B cell (primary cell): ENCODE measurements at regions not wholly inside any gene's neighbourhood (a gene's known extent, or its start where the extent isn't known, plus 50 kb on each side); places are given as distances from the start of the nearest gene placed in this dataset.

Experiments
- ATAC-seq: fragments of 200-7000 bp; cut with Tn5 transposase; one replicate; pipeline ENCODE4 v1.10.0; 2021; ENCODE audit warnings: low read depth, mild to moderate bottlenecking, moderate number of reproducible peaks, moderate library complexity
- CTCF ChIA-PET: fragments of 350-600 bp; sonication (Branson Sonifier 250); formaldehyde crosslinking; loops from one replicate; lab custom pipeline; 2021; ENCODE audit warnings: antibody characterized with exemption, inconsistent platforms; lab: Charles Lee
- POLR2A ChIA-PET: fragments of 350-600 bp; sonication (Branson Sonifier 250); formaldehyde crosslinking; loops from one replicate; lab custom pipeline; 2021; ENCODE audit warnings: antibody characterized with exemption; lab: Charles Lee
- DNase-seq: peaks from one replicate; pipeline ENCODE4 v3.0.0; 2013
- H2AFZ ChIP-seq: 2 replicates; pipeline ENCODE4 v1.6.1; 2012; ENCODE audit warnings: mild to moderate bottlenecking, low read depth, low read length; ENCODE audit not compliant: insufficient read depth, poor library complexity, severe bottlenecking
- H3K27ac ChIP-seq, 2 donors: 1 replicate in 1 of 2; 2 replicates in 1 of 2; pipeline ENCODE4 v1.5.1; 2012 to 2013; ENCODE audit warnings: low read length in 2 of 2, mild to moderate bottlenecking in 2 of 2, moderate library complexity in 1 of 2
- H3K27me3 ChIP-seq, 4 experiments: fragments of 200-600 bp in 1 of 4; sonication (generic) in 1 of 4; replicated peaks in 1 of 4; 1 replicate in 2 of 4; 2 replicates in 2 of 4; pipeline versions ENCODE4 v1.6.1 to v1.7.0; 2013 to 2016; ENCODE audit warnings: low read length in 3 of 4, mild to moderate bottlenecking in 2 of 4, mixed read lengths in 1 of 4, moderate library complexity in 1 of 4; ENCODE audit not compliant: insufficient read depth in 4 of 4, control insufficient read depth in 3 of 4; ENCODE audit errors: control extremely low read depth in 1 of 4
- H3K36me3 ChIP-seq, 2 experiments: replicated peaks in 1 of 2; 1 replicate in 1 of 2; 2 replicates in 1 of 2; pipeline versions ENCODE4 v1.6.1 to v1.7.1; 2013; ENCODE audit warnings: low read length in 1 of 2; ENCODE audit not compliant: insufficient read depth in 2 of 2, control insufficient read depth in 1 of 2; ENCODE audit errors: control extremely low read depth in 1 of 2, extremely low read depth in 1 of 2
- H3K4me1 ChIP-seq, 2 donors: fragments of 200-600 bp in 1 of 2; sonication (generic) in 1 of 2; 1 replicate in 1 of 2; 2 replicates in 1 of 2; pipeline versions ENCODE4 v1.5.1 to v1.6.1; 2013 to 2017; ENCODE audit warnings: low read length in 2 of 2; ENCODE audit not compliant: control insufficient read depth in 2 of 2, insufficient read depth in 2 of 2
- H3K4me2 ChIP-seq: replicated peaks from 2 replicates; pipeline ENCODE3; 2012; ENCODE audit warnings: mild to moderate bottlenecking, low read depth, low read length; ENCODE audit not compliant: poor library complexity, severe bottlenecking
- H3K4me3 ChIP-seq, 5 experiments: fragments of 200-600 bp in 1 of 5; sonication (generic) in 1 of 5; 1 replicate in 3 of 5; 2 replicates in 2 of 5; pipeline versions ENCODE4 v1.5.1 to v1.7.0; 2011 to 2016; ENCODE audit warnings: low read length in 4 of 5, mild to moderate bottlenecking in 4 of 5, low read depth in 2 of 5, control low read depth in 1 of 5, moderate library complexity in 1 of 5; ENCODE audit not compliant: insufficient read depth in 1 of 5; ENCODE audit errors: control extremely low read depth in 1 of 5, extremely low read depth in 1 of 5
- H3K79me2 ChIP-seq: fragments of 200-600 bp; sonication (generic); one replicate; pipeline ENCODE4 v1.6.0; 2016; ENCODE audit warnings: low read length; ENCODE audit not compliant: control insufficient read depth, insufficient read depth
- H3K9ac ChIP-seq: fragments of 200-600 bp; sonication (generic); 2 replicates; pipeline ENCODE4 v1.6.1; 2017; ENCODE audit warnings: mild to moderate bottlenecking, low read length, moderate library complexity
- H3K9me3 ChIP-seq, 3 donors: one replicate each; pipeline versions ENCODE4 v1.6.1 to v1.7.1; 2013; ENCODE audit warnings: low read length in 2 of 3; ENCODE audit not compliant: control insufficient read depth in 2 of 3, insufficient read depth in 1 of 3; ENCODE audit errors: control extremely low read depth in 1 of 3
- H4K20me1 ChIP-seq: 2 replicates; pipeline ENCODE4 v1.6.0; 2012; ENCODE audit warnings: mild to moderate bottlenecking, low read length; ENCODE audit not compliant: insufficient read depth, control insufficient read depth, poor library complexity, severe bottlenecking
- H3K27ac Mint-ChIP-seq: one replicate; pipeline ENCODE4 v1.8.0; 2021; ENCODE audit warnings: mixed read lengths
- H3K27me3 Mint-ChIP-seq: one replicate; pipeline ENCODE4 v1.8.0; 2021; ENCODE audit warnings: mixed read lengths
- H3K4me1 Mint-ChIP-seq: one replicate; pipeline ENCODE4 v1.8.0; 2021; ENCODE audit warnings: mixed read lengths
- H3K4me3 Mint-ChIP-seq: one replicate; pipeline ENCODE4 v1.8.0; 2021; ENCODE audit warnings: mixed read lengths
- H3K9me3 Mint-ChIP-seq: one replicate; pipeline ENCODE4 v1.8.0; 2022; ENCODE audit warnings: mixed read lengths; ENCODE audit not compliant: insufficient read depth
- EZH2 ChIP-seq: IDR thresholded peaks from 2 replicates; pipeline ENCODE4 v1.6.1; 2012; ENCODE audit warnings: borderline replicate concordance, low read depth, mild to moderate bottlenecking, moderate library complexity, low read length; ENCODE audit not compliant: insufficient read depth, poor library complexity, severe bottlenecking
- WGBS: methylation state at CpG from one replicate; pipeline ENCODE4 v1.1.5; 2013; ENCODE audit warnings: missing lambda C conversion rate; ENCODE audit not compliant: insufficient coverage; 5-methylcytosine and 5-hydroxymethylcytosine counted together
- intact Hi-C: fragments of 100-400 bp; cut with micrococcal nuclease; formaldehyde crosslinking; loops from one replicate; pipeline ENCODE4 v1.10.0; 2022
- TF ChIP-seq, protein P1 (sequence below): fragments of 200-600 bp; IDR thresholded peaks from one replicate; pipeline ENCODE4 v1.8.0; 2022; ENCODE audit warnings: antibody characterized with exemption, mild to moderate bottlenecking

DNA sequence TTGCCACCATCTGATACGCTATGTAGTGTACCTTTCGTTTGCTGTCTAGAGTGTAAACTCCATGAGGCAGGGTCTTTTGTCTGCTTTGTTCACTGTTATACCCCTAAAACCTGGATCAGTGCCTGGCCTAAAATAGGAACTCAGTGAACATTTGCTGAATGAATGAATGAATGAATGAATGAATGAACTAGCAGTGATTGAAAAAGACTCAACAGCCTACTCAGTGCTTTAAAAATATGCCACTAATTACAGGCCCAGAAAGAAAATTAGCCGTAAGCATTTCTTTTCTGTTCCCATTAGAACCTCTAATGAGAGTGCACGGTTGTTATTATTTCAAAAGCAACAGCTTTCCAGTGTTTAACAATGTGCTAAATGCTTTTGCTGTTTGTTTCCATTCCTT lies 69.3 kb upstream of the SYT6 start:
- ChIA-PET CTCF (no interaction called here), POLR2A (no interaction called here)
- H3K9ac ChIP-seq, result no peak overlapping the region
- H3K4me3 Mint-ChIP-seq, result no peak overlapping the region
- peaks cover 2% of the 10 kb centered on the region for H3K4me1 Mint-ChIP-seq
- 100% methylated on average over 2 of the region's 4 CpGs for WGBS
- no peaks in the 10 kb centered on the region for H3K9me3 ChIP-seq
- H3K27me3 Mint-ChIP-seq, result peaks cover 14% of the 10 kb centered on the region
- TF ChIP-seq, protein P1, sequence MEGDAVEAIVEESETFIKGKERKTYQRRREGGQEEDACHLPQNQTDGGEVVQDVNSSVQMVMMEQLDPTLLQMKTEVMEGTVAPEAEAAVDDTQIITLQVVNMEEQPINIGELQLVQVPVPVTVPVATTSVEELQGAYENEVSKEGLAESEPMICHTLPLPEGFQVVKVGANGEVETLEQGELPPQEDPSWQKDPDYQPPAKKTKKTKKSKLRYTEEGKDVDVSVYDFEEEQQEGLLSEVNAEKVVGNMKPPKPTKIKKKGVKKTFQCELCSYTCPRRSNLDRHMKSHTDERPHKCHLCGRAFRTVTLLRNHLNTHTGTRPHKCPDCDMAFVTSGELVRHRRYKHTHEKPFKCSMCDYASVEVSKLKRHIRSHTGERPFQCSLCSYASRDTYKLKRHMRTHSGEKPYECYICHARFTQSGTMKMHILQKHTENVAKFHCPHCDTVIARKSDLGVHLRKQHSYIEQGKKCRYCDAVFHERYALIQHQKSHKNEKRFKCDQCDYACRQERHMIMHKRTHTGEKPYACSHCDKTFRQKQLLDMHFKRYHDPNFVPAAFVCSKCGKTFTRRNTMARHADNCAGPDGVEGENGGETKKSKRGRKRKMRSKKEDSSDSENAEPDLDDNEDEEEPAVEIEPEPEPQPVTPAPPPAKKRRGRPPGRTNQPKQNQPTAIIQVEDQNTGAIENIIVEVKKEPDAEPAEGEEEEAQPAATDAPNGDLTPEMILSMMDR, result no peak
- no peak for TF ChIP-seq EZH2
- ATAC-seq (no peak), DNase-seq (no peak)
- no peaks in the 10 kb centered on the region for H3K9me3 Mint-ChIP-seq
- H3K27ac ChIP-seq, result no peak overlapping the region
- H4K20me1 ChIP-seq, result no peaks in the 10 kb centered on the region
- no peak overlapping the region for H3K4me2 ChIP-seq
- H3K4me3 ChIP-seq, result no peak overlapping the region
- intact Hi-C loops, result no loop called here
- no peaks in the 10 kb centered on the region for H3K79me2 ChIP-seq
- H2AFZ ChIP-seq, result no peak overlapping the region
- no peaks in the 10 kb centered on the region for H3K27me3 ChIP-seq
- H3K36me3 ChIP-seq, result no peaks in the 10 kb centered on the region
- no peak overlapping the region for H3K27ac Mint-ChIP-seq
- H3K4me1 ChIP-seq, result no peaks in the 10 kb centered on the region

DNA sequence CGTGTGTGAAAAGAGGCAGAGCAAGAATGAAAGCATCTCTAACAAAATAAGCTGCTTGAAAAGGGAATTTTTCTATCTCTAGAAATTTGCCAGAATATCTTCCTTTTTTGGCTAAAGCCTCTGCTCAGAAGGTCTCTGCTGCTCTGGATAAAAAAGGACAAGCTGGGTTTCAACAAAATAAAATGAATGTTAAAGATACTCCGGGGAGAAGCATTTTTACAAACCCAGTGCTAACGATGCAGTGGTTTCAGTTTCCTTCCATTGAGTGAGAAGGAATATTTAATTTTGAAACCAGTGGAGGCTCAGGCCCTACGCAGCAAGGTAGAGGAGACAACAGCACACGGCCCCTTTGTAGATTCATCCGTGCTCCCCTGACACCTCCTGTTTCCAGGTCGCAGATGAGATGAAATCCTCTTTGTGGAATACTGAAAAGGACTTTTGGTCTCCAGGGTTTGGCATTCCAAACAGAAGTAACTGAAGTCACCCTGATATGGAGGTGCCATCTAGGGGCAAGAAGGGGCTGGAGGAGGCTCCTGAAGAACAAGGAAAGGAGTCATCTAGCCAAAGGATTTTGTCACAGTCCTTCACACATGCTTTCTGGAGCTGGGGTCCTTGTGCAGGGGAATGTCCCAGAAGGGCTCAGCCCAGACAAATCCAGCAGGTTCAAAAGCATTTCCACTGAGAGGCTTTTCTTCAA lies 65.7 kb upstream of the SYT6 start:
- no peak for TF ChIP-seq EZH2
- TF ChIP-seq, protein P1, result no peak
- Histone ChIP-seq H3K9me3 (no peaks in the 10 kb centered on the region), H3K27me3 (no peaks in the 10 kb centered on the region), H3K27ac (no peak overlapping the region), H3K79me2 (no peaks in the 10 kb centered on the region), H2AFZ (no peak overlapping the region), H3K9ac (no peak overlapping the region), H3K36me3 (no peaks in the 10 kb centered on the region), H3K4me2 (no peak overlapping the region), H3K4me1 (no peaks in the 10 kb centered on the region), H3K4me3 (no peak overlapping the region), H4K20me1 (no peaks in the 10 kb centered on the region)
- H3K4me1 Mint-ChIP-seq, result peaks cover 2% of the 10 kb centered on the region
- POLR2A ChIA-PET, result no interaction called here
- DNase-seq, result no peak
- 41% methylated on average over 6 of the region's 7 CpGs for WGBS
- CTCF ChIA-PET, result no interaction called here
- no peak overlapping the region for H3K4me3 Mint-ChIP-seq
- H3K27ac Mint-ChIP-seq, result no peak overlapping the region
- peaks cover 20% of the 10 kb centered on the region for H3K27me3 Mint-ChIP-seq
- no peaks in the 10 kb centered on the region for H3K9me3 Mint-ChIP-seq
- ATAC-seq, result no peak
- intact Hi-C loops, result no loop called here
